Activated naive CD4-positive, alpha-beta T cell treated with Interleukin-2 at 50 U/mL for 16 hours (primary cell): ENCODE measurements at regions not wholly inside any gene's neighbourhood (a gene's known extent, or its start where the extent isn't known, plus 50 kb on each side); places are given as distances from the start of the nearest gene placed in this dataset.

Source experiments
- DNase-seq: peaks from one replicate; pipeline ENCODE4 v3.0.0-alpha.2; 2020

DNA sequence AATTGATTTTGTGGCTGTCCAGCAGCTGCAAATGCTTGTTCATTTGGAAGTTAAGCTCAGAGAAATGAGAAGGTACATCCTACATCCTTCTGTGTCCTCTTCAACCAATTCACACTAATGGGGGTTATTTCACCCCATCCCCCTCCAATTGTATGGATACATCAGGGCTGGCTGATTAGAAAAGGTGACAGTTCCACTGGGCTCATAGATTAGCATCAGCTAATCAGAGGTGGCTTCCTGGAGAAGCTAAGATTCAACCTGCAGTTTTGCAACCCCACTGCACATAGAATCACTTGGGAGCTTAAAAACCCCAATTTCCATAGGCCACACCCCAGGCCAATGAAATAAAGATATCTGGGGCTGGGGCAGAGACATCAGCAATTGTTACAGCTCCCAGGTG, 217.7 kb upstream of the TLE3 start:
- DNase-seq, result no peak

- no peak for DNase-seq
Observed at GRCh38 chr15:70314688-70315087, 217.0 kb upstream of the TLE3 start.

GRCh38 chr15:70314018-70314354, 216.3 kb upstream of the TLE3 start:
- no peak for DNase-seq

DNA sequence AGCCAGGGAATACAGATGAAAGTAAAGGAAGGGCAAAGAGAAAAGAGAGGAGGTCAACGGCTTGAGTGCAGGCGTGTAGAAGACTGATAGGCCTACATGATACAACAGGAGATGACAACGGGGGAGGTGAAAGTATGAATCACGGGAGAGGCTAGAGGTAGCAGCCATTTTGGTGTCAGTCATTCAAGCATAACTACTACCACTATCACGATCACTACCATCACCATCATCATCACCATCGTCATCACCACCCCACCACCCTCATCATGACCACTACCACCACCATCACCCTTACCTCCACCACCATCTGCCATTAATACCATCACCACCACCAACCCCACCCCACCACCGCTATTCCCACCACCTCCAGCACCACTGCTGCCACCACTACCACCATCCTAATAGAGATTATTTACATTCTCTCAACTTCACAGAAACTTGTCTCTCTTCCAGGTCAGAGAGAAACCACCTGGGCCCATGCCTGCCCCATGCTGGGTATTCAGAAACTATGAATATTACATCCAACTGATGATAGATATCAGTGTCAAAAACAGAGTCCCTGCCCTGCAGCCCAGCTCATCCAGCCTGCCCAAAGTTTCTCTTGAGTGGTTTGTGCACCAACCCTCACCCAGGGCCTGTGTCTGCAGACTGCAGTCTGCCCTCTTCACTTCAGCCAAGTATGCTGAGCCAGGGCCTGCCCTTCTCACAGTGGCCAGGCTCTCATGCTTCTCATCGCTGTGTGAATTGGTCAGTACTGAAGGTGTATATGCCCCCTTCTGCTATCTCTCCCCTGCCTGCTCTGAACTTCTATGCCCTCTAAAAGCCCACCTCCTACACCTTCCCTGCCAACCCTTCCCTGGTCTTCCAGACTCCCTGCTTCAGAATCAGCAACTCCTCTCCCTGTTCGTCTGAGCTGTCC, 215.6 kb upstream of the TLE3 start:
- no peak for DNase-seq

DNA sequence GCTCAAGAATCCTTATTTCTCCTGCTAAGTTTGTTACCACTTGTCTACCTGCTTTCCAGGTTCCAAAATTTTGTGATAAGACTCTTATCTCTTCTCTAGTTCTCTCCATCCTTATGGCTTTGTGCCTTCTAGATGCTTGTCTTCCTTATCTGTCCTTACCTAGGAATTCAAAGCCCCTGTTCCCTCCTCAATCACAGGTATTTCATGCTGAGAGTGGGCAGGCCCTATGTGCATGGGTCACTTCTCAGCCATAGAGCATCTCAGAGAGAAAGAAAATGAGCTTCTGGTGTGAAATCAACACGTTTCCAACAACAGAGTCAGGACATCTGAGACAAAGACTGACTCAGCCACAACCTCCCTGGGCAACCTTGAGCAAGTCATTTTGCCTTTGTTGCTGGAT, 214.1 kb upstream of the TLE3 start:
- no peak for DNase-seq

DNA sequence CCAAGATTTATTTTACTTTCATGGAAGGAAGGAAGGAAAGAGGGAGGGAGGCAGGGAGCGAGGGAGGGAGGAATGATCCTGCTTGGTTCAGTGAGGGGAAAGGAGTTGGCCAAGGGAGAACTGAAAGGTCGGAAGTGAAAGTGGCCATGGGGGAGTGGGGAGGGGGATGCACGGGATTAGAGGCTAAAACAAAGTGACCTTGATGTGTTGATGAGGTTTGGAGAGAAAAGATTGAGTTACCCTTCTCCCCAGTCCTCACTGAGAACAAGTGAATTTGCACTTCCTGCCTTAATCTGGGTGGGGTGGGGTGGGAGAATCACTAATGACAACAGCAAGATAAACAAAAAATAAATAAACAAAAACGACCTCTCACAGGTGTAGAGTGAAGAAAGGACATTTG, 212.0 kb upstream of the TLE3 start:
- no peak for DNase-seq

- DNase-seq, result no peak
Observed at GRCh38 chr15:70308735-70309434, 211.2 kb upstream of the TLE3 start.

DNA sequence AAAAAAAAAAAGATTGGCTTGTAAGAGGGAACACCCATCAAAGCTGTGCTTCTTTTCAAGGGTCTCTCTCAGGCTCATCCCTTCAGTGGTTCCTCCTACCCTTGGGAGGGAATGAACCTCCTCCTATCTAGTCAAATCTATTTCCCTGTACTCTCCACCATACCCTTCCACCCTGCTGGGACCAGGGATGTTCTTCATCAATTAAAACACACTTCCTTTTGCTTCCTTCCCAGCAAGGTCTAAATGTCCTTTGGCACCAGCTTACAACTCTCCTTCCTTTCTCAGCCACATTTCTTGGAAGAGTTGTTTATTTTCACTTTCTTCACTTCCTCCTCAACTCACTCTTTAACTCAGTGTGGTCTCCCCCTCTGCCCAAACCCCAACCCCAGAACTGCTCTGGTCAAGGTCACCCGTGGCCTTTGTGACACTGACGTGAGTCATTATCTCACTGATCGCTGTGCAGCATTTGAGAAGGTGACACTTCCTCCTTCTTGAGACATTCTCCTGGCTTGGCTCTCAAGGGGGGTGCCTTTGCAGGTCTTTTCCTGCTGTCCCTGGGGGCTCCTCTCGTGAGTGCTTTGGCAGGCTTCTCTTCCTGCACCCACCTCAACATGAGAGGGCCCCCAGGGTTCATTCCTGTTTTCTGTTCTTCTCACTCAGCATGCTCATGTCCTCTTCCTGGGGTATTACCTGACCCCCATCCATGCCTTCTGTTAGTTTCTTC, 210.5 kb upstream of the TLE3 start:
- DNase-seq, result peak; percentile 6

GRCh38 chr15:70306582-70306981, 208.9 kb upstream of the TLE3 start:
- DNase-seq, result no peak

- DNase-seq, result no peak
Observed at GRCh38 chr15:70306081-70306480, 208.4 kb upstream of the TLE3 start.

DNA sequence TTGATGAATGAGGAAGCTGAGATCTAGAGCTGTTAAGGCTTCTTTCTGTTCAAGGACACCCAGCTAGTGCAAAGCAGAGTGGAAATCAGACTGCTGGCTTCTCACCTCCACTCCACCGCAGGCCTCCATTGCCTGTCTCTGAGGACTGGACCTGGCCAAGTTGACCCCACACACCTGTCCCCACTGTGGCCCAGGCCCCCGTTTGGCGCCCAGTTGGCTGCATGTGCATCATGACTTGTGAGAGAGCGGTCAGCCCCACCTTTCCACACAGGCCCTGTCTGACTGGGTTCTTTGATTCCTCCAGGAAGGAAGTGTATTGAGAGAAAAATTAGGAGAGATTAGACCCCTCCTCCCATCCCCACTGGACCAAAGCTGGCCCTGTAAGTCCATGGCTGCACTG, 206.3 kb upstream of the TLE3 start:
- no peak for DNase-seq

GRCh38 chr15:70302360-70302759, 204.6 kb upstream of the TLE3 start:
- DNase-seq, result no peak

DNA sequence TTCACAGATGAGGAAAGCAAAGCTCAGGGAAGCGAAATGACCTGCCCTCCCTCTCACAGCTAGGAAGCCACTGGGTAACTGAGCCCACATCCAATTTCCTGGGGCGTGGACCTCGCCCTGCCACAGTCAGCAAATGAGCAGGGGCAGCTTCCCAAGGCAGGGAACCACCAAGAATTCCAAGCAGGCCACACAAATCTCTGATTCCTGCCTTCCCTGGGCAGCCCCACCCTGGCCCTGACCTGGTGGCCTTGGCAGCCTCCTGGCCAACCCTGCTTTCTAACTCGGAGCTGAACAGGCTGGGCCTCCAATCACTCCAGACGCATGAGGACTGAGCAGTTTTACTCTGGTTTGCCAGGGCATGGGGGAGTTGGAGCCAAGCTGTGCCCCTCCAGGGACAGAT, 203.7 kb upstream of the TLE3 start:
- DNase-seq, result no peak

DNA sequence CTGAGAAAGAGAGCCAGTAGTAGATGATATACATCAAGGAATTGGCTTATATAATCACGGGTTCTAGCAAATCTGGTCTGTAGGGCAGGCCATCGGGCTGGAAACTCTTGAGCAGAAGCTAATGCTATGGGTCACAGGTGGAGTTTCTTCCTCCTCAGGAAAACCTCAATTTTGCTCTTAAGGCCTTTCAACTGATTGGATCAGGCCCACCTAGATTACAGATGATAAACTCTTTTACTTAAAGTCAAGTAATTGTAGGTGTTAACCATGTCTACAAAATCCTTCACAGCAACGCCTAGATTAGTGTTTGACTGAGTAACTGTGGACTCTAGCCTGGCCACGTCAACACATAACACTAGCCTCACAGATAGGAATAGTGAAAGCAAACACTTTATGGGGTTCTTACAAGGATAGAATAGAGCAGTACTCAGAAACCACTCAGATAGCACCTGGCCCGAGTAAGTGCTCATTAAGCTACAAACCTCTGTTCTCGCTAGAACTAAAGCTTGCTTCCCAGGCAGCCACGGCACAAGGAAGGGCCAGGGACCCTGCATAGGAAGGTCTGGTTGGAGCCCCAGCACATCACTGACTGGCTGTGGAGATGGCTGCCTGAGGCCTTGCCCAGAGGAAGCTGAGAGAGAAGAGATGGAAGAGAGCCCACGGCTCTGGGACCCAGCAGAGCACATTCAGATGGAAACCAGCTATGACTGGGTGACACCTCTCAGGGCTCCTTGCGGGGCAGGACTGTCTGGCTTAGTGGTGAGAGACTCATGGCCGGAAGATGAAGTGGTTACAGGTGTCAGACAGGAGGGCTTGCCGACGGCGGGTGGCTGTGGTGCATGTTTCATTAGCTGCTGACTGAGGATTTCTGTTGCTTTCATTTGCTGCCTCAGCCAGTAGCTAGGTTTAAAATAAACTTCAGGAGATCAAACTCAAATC, 202.5 kb upstream of the TLE3 start:
- peak; percentile 79 for DNase-seq

GRCh38 chr15:70297465-70298058, 199.8 kb upstream of the TLE3 start:
- no peak for DNase-seq

DNA sequence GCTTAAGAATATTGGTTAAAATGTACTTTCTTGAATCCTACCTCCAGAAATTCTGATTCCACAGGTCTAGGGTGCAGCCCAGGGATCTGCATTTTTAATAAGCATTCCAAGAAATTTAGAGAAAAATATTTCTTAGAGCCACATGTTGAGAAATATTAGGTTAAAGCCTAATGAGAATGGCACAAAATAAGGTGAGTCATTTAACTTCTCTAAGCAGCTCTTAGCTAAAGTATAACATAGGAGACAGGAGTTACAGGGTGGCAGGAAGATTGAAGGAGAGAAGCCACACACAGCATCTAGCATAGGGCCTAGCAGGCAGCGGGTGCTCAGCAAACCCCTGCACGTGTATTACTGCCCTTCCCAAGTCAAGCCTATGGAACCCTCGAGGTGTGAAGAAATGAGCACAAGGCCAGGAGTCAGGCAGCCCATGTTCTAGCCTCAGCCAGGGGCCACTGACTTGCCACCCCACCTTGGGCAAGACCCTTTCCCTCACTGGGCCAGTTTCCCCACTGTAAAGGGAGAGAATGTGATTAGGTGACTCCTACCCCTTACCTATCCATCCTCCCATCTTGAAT, 197.1 kb upstream of the TLE3 start:
- DNase-seq, result no peak

DNA sequence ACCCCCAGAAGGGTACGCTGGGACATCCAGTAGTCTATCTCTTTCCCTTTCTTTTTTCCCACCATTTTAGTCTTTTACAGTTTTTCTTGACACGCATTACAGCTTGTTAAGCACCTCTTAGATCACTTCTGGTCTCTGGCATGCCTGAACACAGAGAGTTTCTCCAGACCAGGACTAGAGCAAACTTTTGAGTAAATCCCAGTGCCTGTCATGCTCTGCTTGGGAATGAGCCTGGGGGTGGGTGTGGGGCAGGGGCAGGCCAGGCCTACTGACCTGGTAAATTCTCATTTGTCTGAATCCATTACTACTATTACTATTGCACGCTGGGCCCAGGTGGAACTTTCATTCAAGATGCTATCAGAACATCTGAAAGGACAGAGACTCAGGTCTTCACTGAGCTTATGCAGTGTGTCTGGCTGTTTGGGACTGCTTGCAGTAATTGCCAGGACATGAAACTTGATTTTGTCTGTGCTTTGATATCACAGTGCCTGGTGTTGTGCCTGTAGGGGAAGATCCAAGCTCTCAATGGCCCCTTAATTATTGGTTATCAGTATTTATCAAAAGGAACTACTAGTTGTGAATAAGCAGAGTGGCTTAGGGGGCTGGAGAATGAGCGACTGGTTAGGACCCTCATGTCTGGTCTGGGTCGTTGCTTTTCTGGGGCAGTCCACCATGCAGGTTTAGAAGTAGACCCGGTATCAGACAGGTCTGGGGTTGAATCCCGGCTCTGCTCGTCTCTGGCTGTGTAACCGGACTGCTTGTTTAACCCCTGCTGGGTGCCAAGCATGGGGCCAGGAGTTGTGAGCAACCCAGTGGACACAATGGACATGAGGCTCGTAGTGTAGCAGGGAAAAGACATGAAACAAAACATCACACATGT, 196.1 kb upstream of the TLE3 start:
- no peak for DNase-seq

DNA sequence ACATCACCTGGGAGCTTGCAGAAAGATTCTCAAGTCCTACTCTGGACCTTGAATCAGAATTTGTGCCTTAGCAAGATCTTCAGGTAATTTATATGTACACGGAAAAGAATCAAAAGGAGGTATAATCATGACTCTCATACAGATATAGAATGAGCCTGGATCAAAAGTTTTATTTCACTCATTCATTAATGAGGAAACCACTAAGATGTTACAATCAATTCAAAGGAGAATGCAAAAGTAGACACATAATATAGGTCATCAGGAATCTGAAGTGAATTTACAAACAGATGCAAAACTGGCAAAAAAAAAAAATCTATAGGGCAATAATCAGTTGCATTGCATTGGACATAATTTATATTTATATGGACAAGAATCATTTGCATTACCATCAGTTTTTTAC, 195.4 kb upstream of the TLE3 start:
- DNase-seq, result no peak

DNA sequence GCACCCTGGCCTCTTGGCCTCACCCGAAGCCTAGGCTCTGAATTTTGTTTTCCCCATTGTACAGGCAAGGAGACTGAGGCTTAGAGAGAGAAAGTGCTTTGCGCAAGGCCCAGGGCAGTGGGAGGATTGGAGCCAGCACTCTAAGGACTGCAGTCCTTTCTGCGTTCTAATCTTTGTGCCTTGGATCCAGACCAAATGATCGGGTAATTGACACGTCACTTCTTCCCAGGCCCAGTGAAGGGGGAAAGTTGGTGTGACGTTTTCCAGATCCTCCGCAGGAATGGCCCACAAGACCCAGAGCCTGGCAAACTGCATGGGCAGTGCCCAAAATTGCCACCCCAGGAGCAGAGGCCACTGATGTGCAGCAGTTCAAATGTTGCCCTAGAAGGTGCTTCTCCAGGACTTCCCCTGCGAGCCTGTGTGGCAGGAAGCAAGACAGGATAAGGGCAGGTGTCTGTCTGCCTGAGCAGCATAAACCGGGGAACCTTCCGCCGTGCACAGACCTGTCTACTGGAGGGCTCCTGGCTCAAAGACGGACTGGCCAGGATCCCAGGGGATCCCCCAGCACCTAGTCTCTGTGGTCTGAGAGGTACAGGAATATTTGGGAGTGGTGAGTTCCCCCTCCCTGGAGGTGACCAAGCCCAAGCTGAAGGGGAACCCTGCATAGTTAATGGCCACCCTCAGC, 194.5 kb upstream of the TLE3 start:
- no peak for DNase-seq
